GM19324 (cell line): ENCODE measurements at regions not wholly inside any gene's neighbourhood (a gene's known extent, or its start where the extent isn't known, plus 50 kb on each side); places are given as distances from the start of the nearest gene placed in this dataset.
"Not testable (repeated sequence)": the region's sequence is repeated elsewhere in the genome, so short reads cannot be mapped to it uniquely, and the experiment has no call there.

Experiments used
- ATAC-seq: cut with Tn5 transposase; IDR thresholded peaks from one replicate; pipeline ENCODE4 v1.9.1; 2021; ENCODE audit warnings: mild to moderate bottlenecking, moderate library complexity; ENCODE audit not compliant: unreplicated experiment, low FRiP score

- no peak for ATAC-seq
Measured at GRCh38 chr1:213523781-213524398, 463.9 kb upstream of the PROX1 start.

- no peak for ATAC-seq
Measured at GRCh38 chr1:213526306-213526705, 461.5 kb upstream of the PROX1 start.

GRCh38 chr1:213530611-213531320, 457.0 kb upstream of the PROX1 start:
- no peak for ATAC-seq

DNA sequence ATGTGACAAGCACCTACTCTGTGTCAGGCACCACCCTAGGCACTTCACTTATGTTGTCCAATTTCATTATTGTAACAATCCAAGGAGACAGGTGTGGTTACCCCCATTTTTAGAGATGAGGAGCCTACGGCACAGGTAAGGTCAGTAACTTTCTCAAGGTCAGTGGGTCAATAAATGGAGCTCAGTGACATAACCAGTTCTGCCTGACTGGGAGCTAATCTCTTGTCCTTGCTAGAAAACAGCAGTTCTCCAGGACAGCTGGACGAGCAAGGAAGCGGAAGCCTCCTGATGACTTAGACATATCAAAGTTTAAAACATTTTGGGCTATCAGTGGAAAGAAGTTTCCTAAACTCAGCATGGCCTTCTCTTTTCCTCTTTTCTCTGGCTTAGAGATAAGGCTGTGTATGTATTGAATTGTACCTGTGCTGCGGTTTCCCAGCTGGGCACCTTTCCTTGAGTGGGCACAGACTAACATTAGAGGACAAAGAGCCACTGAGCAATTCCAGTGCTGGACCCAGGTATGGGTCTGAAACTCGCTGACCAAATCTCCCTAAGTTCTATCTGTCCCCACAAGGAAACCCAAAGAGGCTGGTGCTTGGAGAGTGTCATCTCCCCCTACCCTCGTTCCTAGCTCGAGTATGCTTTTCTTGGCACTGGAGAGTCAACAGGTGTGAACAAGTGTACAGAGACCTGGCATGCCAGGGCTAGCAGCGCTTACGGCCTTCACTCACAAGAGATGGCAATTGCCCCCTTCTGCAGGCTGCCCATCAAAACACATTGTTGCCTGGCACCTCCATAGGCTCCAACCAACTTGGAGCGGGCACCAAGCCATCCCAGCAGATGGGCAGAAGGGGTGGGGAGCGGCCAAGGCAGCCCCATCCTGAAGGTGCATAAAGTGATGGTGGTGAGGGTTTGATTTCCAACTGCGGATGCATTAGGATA, 456.1 kb upstream of the PROX1 start:
- no peak for ATAC-seq

DNA sequence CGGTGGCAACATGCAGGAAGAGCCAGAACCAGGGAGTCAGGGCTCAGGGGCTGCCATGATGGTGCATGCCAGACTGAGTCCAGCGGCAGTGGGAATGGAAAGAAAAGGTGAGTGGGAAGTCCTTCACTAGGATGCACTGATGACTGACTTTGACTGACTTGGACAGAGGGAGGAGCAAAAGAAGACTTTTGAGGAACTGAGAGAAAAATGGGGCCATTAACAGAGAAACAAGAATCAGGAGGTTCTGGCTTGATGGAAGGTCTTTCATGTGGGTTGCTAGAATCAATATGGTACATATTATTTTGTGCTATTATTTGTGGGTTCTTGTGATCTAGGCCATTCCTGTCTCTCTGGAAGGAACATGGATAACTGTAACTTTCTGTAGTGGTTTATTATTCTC, 454.6 kb upstream of the PROX1 start:
- no peak for ATAC-seq

GRCh38 chr1:213535679-213536078, 452.1 kb upstream of the PROX1 start:
- no peak for ATAC-seq

- no peak for ATAC-seq
Measured at GRCh38 chr1:213538251-213538650, 449.5 kb upstream of the PROX1 start.

GRCh38 chr1:213539464-213539863, 448.3 kb upstream of the PROX1 start:
- no peak for ATAC-seq

- ATAC-seq, result no peak
Measured at GRCh38 chr1:213541641-213542040, 446.1 kb upstream of the PROX1 start.

GRCh38 chr1:213545181-213545580, 442.6 kb upstream of the PROX1 start:
- not testable (repeated sequence) for ATAC-seq

DNA sequence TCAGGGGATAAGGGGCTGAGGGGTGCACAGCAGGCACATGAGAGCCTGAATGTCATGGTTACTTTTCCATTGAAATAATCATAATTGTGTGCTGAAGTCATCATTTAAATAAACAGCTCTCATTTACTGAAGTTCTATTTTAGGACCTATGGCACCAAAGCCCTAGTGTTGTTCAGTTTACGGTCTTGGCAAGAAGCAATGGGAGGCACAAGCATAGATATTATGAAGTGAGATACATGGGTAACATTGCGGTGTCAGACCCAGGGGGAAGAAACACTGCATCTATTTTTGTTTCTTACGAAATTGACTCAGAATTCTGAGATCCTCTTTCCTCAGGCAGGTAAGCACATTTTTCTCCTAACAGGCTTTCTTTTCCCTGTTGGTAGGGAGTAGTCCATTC, 437.8 kb upstream of the PROX1 start:
- no peak for ATAC-seq

DNA sequence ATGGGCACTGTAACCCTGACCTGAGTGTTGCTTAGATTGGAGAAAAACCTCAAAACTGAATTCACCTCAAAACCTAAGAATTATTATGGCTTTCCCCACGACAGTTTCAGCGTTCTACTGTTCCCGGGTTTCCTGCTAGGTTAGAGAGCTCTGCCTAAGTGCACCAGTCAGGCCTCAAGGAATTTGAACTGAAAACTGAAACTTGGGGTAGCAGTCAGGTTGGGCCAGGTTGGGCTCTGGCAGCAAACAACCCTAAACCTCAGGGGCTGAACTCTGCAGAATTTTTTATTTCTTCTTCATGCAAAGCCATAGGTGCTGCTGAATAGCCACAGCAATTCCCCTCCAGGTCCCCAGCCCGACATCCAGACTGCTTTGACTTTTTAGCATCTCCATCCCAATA, 437.0 kb upstream of the PROX1 start:
- ATAC-seq, result no peak

GRCh38 chr1:213552045-213552444, 435.7 kb upstream of the PROX1 start:
- ATAC-seq, result no peak

GRCh38 chr1:213560226-213560625, 427.5 kb upstream of the PROX1 start:
- no peak for ATAC-seq

DNA sequence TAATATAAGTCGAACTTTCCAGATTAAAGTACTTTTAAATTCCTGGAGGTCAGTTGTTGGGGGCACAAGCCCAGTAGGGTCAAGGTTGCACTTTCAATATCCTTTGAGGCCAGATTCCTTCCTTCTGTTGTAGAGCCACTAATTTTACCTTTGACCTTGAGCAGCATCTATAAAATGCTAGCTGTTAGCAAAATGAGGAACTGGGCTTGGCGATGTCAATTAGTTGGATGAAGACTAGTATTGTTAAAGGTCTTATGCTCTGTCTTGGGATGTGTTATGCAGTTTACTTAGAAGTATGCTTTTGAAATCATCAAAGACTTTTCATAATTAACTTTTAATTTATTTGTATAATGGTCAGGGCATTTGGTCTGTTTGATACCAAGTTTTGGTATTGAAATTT, 425.9 kb upstream of the PROX1 start:
- ATAC-seq, result no peak

- ATAC-seq, result no peak
Measured at GRCh38 chr1:213564215-213564659, 423.5 kb upstream of the PROX1 start.

DNA sequence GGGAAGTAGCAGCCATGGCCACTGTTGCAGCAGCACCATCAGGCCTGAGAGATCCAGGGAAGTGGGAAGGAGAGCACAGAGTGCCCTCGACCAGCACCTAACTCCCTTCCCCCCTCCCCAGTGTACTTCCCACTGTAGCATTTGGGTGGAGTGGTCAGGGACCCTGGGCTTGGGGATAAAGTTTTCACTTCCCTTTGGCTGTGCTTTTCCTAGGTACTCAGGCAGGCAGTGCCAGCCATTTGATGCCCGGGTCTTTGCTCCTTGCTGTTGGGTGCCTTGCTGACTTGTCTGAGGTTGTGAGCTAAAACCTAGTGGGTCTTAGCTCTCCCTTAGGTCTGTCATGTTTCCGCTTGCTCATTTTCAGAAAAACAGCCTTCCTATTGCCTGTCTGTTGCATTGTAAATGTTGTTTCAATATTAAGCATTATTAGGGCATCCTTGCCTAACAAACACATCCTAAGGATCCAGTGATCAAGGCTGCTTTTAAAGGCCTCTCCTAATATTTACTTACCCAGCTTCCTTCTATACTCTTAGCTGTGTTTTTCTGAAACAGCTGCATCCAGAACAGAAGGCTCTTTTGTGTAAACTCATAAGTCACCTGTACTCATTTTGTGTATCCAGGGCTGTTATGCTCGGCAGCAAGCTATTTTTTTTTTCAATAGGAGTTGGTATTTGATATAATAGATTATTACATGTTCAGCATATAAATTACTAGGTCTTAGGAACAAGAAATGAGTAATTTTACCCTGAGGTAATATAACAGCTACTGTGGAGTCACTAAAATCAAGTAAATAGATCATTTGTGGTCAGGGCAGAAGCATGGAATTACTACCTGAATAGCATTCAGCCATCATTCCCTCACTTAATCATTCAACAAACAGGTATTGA, 418.6 kb upstream of the PROX1 start:
- no peak for ATAC-seq

DNA sequence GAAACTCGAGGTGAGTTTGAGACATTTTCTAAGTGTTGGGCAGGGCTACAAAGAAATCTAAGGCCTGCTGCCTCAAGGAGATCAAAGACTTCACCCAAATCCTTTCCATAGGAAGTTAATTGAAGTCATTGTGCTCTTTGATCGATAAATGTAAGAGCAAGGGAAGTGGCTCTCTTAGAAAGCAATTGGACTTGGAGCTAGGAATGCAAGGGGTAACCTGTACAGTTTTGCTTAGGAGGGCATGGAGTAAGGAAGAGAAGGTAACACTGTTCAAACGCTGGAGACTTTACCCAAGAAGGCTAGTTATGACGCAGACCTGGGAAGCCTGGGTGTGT, 418.0 kb upstream of the PROX1 start:
- no peak for ATAC-seq

- no peak for ATAC-seq
Measured at GRCh38 chr1:213570487-213570886, 417.3 kb upstream of the PROX1 start.

DNA sequence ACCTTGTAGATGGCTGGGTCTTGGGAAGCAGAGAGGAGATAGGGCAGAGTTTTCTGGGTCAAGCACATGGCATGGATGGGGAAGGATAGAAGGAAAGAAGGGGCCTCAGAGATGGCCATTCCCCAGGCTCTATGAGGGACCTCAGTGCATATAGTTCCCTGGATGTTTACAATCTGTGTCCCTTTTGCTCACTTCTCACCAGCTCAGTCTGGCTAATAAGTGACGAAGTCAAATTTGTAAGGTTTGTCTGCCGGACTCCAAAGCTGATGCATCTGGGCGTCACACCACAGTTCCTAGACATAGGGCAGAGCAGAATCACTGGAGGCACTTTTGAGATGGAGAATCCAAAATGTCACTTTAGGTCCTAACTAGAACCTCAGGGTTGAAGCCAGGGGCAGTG, 416.4 kb upstream of the PROX1 start:
- ATAC-seq, result no peak
